Bronchial epithelial cell (primary cell): ENCODE measurements at regions not wholly inside any gene's neighbourhood (a gene's known extent, or its start where the extent isn't known, plus 50 kb on each side); places are given as distances from the start of the nearest gene placed in this dataset.

Source experiments
- DNase-seq: peaks from one replicate; pipeline ENCODE4 v3.0.0-alpha.2; 2010; ENCODE audit warnings: low read depth
- FAIRE-seq: peaks from 2 replicates; lab custom pipeline; 2011; peaks lifted over from hg19 to GRCh38; lab: Jason Lieb, UNC
- H3K27me3 ChIP-seq: 2 replicates; pipeline ENCODE4 v1.5.1; 2011; ENCODE audit warnings: low read length; ENCODE audit not compliant: control insufficient read depth, insufficient read depth
- H3K36me3 ChIP-seq: 2 replicates; pipeline ENCODE4 v1.5.1; 2011; ENCODE audit warnings: low read length; ENCODE audit not compliant: control insufficient read depth, insufficient read depth
- H3K4me3 ChIP-seq: 2 replicates; pipeline ENCODE4 v1.5.1; 2011; ENCODE audit warnings: mild to moderate bottlenecking, low read depth, low read length, control low read depth
- TF ChIP-seq, protein P1 (sequence below): IDR thresholded peaks from 2 replicates; pipeline ENCODE4 v1.5.1; 2011; ENCODE audit warnings: mild to moderate bottlenecking, moderate library complexity, low read length, control low read depth, inconsistent platforms; ENCODE audit not compliant: insufficient read depth, severe bottlenecking

GRCh38 chr5:130992095-130992494 is 173.0 kb downstream of the HINT1 start:
- FAIRE-seq (no peak), DNase-seq (peak; percentile 55)
- H3K36me3 ChIP-seq = no peaks in the 10 kb centered on the region
- no peaks in the 10 kb centered on the region for H3K27me3 ChIP-seq
- H3K4me3 ChIP-seq = no peak overlapping the region
- TF ChIP-seq, protein P1, sequence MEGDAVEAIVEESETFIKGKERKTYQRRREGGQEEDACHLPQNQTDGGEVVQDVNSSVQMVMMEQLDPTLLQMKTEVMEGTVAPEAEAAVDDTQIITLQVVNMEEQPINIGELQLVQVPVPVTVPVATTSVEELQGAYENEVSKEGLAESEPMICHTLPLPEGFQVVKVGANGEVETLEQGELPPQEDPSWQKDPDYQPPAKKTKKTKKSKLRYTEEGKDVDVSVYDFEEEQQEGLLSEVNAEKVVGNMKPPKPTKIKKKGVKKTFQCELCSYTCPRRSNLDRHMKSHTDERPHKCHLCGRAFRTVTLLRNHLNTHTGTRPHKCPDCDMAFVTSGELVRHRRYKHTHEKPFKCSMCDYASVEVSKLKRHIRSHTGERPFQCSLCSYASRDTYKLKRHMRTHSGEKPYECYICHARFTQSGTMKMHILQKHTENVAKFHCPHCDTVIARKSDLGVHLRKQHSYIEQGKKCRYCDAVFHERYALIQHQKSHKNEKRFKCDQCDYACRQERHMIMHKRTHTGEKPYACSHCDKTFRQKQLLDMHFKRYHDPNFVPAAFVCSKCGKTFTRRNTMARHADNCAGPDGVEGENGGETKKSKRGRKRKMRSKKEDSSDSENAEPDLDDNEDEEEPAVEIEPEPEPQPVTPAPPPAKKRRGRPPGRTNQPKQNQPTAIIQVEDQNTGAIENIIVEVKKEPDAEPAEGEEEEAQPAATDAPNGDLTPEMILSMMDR = no peak

GRCh38 chr5:130985776-130986175 is 179.3 kb downstream of the HINT1 start:
- TF ChIP-seq, protein P1 = no peak
- H3K4me3 ChIP-seq = no peak overlapping the region
- no peaks in the 10 kb centered on the region for H3K36me3 ChIP-seq
- H3K27me3 ChIP-seq = no peaks in the 10 kb centered on the region
- DNase-seq (no peak), FAIRE-seq (no peak)

- no peaks in the 10 kb centered on the region for H3K36me3 ChIP-seq
- no peaks in the 10 kb centered on the region for H3K27me3 ChIP-seq
- TF ChIP-seq, protein P1 = no peak
- DNase-seq (peak; percentile 64), FAIRE-seq (no peak)
- H3K4me3 ChIP-seq = no peak overlapping the region
Observed at GRCh38 chr5:130981663-130982062, 183.4 kb downstream of the HINT1 start.

DNA sequence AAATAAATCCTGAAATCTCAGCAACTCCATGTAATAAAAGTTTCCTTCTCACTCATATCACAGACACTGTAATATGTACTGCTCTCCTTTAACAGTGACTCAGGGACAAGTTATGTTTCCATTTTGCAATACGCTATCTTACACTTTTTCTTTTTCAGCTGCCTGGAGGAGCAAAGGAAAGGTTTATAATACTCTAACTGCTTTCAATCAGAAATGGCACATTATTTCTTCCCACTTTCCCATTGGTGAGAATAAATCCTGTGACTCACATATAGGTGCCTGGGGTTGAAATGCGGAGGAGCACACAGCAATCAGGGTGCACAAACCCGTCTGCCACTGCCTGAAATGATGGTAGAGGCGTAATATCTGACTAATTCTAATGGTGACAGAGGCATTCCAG is 186.6 kb downstream of the HINT1 start:
- no peak for FAIRE-seq
- Histone ChIP-seq H3K27me3 (no peaks in the 10 kb centered on the region), H3K36me3 (no peaks in the 10 kb centered on the region), H3K4me3 (no peak overlapping the region)
- TF ChIP-seq, protein P1 = no peak
- DNase-seq = peak; percentile 75

DNA sequence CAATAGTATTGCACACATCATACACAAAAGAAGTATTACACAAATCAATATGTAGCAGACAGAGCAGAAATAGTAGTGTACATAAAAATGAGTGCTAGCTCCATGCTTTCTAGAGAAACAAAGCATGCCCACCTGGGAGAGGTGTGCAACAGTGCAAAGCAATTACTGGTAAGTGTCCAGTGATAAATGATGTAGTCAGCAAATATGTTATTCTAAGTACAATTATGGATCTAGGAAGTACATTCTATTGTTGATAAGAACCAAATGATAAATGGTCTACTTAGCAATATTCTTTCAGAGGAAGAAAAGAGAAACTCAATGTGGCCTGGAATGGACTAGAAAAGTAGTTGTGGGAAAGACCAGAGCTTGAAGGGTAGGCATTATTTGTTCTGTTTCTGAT is 188.6 kb downstream of the HINT1 start:
- TF ChIP-seq, protein P1 = no peak
- DNase-seq = no peak
- Histone ChIP-seq H3K27me3 (no peaks in the 10 kb centered on the region), H3K4me3 (no peak overlapping the region), H3K36me3 (no peaks in the 10 kb centered on the region)
- FAIRE-seq = no peak

- DNase-seq (peak; percentile 83), FAIRE-seq (no peak)
- TF ChIP-seq, protein P1 = no peak
- no peak overlapping the region for H3K4me3 ChIP-seq
- H3K27me3 ChIP-seq = no peaks in the 10 kb centered on the region
- H3K36me3 ChIP-seq = no peaks in the 10 kb centered on the region
Observed at GRCh38 chr5:130975847-130976246, 189.2 kb downstream of the HINT1 start.
